22Rv1 (cell line): ENCODE measurements at regions not wholly inside any gene's neighbourhood (a gene's known extent, or its start where the extent isn't known, plus 50 kb on each side); places are given as distances from the start of the nearest gene placed in this dataset.

Experiments used
- CTCF ChIP-seq: fragments of 450-650 bp; IDR thresholded peaks from 2 replicates; pipeline ENCODE4 v1.5.1; 2017; ENCODE audit warnings: mild to moderate bottlenecking
- ZFX ChIP-seq: fragments of 450-650 bp; IDR thresholded peaks from 2 replicates; pipeline ENCODE4 v1.6.1; 2017; ENCODE audit warnings: antibody characterized with exemption, borderline replicate concordance

GRCh38 chr3:194858382-194858781 lies 172.7 kb downstream of the FAM43A start:
- TF ChIP-seq CTCF (no peak), ZFX (no peak)
